ENCODE measurements at regions not wholly inside any gene's neighbourhood (a gene's known extent, or its start where the extent isn't known, plus 50 kb on each side); places are given as distances from the start of the nearest gene placed in this dataset.

GRCh38 chr2:3021720-3022119, 355.9 kb downstream of the EIPR1 start:
- TF ChIP-seq POLR2A (IDR thresholded peaks at IDR 0.05) (no peak), CTCF (IDR thresholded peaks at IDR 0.05) (no peak)
